ENCODE measurements at regions not wholly inside any gene's neighbourhood (a gene's known extent, or its start where the extent isn't known, plus 50 kb on each side); places are given as distances from the start of the nearest gene placed in this dataset.
"Not testable (repeated sequence)": the region's sequence is repeated elsewhere in the genome, so short reads cannot be mapped to it uniquely, and the experiment has no call there.

DNA sequence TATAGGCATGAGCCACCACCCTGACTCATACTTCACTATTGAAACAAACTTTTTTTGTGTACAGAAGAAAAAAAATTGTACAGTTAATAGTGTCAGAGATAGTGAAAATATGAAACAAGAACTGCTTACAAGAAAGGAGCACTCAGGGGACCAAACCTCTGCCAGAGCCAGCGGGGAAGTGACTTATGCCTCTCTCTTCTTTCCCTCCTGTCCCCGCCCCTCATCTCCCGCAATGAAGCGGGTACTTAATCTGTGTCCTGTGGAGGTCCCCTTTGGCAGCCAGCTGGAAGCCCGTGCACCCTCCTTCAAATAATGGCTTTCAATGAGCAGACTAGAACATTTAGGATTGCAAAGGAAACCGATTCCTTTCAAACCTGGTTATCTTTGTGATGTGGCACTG, 51.5 kb downstream of the PPIAL4A start:
- DNase-seq = not testable (repeated sequence)

DNA sequence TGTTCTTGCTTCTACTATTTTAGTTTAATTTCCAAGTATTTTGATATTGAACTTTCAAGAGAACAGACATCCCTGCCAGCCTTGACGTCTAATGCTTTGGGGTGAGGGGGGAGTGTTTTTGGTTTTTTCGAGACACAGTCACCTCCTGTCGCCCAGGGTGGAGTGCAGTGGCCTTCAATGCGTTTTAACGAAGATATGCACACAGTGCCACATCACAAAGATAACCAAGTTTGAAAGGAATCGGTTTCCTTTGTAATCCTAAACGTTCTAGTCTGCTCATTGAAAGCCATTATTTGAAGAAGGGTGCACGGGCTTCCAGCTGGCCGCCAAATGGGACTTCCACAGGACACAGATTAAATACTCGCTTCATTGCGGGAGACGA, 52.3 kb downstream of the PPIAL4A start:
- DNase-seq = not testable (repeated sequence)

DNA sequence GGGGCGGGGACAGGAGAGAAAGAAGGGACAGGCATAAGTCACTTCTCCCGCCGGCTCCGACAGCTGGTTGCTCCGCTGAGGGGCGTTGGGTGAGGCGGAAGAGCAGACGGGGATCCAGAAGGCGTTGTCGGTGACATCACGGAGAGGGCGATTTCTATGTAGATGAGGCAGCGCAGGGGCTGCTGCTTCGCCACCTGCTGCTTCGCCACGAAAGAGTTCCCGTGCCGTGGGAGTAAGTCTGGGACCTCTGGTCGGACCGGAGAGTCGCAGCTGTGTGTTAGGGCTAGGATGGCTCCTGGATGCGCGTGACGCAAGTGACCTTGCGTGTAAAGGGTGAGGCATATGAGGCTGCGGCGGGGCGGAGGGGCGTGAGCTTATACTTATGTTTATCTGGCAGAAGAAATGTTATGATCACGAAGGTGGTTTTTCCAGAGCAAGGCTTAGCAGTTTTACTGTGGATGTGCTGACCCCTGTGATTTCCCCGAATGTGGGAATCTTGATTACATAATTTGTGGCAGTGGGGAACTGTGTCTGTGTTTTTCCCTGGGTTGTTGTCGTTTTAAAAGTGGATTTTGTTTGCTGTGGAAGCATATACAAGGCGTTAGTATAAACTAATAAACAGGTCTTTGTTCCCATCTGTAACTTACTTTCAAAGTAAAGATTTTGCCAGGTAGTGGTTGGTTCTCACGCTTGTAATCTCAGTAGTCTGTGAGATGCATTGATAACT, 52.8 kb downstream of the PPIAL4A start:
- peak; percentile 91 for DNase-seq

DNA sequence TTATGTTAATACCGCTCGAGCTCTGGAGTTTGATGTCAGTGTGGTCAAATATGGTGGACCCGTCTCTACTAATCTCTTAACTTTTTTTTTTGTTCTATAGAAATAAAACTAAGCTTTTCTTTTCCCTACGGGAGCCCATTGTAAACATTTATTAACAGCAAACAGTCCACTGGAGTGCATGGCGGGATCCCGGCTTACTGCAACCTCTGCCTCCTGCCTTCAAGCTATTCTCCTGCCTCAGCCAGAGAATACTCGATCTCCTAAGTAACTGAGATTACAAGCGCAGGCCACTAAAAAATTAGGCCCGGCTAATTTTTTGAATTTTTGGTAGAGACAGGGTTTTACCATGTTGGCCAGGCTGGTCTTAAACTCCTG, 53.4 kb downstream of the PPIAL4A start:
- DNase-seq = not testable (repeated sequence)

DNA sequence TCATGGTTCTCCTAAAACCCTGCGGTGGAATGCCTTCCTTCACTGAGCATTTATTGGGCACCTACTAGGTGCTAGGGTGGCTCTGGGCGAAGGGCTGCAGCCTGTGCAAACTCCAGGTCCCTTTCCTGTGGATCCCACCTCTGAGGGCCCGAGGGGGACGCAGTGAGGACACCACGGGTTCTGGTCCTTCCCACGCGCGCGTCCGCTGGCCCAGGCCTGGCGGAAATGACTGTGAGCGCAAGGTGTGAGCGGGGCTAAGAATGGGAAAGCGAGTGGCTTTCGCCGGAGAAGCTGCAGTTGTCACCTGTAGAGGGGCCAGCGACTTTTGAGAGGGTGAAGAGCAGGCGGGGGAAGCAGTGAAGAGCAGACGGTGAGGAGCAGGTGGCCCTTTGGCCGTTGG, 55.1 kb downstream of the PPIAL4A start:
- not testable (repeated sequence) for DNase-seq

DNA sequence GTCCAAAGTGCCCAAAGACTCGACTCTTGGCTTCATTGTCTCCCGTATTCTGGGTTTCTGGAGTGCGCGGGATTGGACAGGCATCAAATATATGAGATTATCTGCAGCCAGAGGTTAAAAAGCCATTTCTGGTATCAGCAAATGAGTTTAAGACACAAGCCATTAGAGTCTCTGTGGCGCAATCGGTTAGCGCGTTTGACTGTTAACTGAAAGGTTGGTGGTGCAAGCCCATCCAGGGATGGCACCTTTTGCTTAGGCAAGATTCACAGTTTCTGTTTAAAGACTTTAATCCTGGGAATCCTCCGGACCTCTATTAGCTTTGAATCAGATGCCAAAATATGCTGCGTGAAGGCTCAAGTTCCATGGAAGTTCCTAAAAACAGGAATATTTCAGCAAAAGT, 55.6 kb downstream of the PPIAL4A start:
- DNase-seq = not testable (repeated sequence)

DNA sequence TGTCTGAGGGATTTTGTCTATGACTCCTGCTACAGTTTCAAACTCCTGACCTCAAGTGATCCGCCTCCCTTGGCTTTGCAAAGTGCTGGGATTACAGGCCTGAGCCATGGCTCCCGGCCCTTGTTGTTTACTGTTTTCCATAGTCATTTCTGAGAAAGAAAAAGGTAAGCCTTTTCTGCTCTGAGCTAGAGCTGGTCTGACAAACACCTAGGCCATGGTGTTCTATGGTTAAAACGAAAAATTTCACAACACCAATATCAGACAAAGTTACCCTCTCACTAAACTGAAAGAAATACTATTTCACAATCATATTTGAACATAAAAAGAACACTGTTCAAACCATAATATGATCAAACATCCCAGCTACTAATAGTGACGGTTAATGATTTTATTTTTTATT, 57.5 kb downstream of the PPIAL4A start:
- DNase-seq = not testable (repeated sequence)

DNA sequence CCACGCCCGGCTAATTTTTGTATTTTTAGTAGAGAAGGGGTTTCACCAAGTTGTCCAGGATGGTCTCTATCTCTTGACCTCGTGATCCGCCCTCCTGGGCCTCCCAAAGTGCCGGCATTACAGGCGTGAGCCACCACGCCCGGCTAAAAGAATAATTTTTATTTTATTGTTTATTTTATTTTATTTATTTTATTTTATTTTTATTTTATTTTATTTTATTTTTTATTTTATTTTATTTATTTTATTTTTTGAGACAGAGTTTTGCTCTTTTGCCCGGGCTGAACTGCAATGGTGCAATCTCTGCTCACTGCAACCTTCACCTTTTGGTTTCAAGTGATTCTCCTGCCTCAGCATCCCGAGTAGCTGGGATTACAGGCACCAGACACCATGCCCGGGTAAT, 60.2 kb downstream of the PPIAL4A start:
- DNase-seq = not testable (repeated sequence)

DNA sequence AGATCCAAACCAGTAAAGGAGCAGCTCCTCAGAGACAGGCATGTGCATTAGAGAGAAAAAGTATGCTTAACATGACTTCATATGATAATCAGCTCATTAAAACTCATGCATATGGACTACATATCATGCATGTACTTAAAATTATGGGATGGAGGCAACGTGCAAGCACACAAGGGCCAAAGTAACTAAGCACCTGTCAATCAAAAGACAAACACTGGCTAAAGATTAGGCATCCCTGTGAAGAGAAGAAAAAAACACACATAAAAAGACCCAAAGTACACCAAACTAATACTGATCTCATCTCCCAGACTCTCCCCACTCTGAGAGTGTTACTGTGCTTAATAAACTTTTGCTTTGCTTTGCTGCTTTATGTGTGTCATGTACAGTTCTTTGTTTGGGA, 61.1 kb downstream of the PPIAL4A start:
- DNase-seq = not testable (repeated sequence)

DNA sequence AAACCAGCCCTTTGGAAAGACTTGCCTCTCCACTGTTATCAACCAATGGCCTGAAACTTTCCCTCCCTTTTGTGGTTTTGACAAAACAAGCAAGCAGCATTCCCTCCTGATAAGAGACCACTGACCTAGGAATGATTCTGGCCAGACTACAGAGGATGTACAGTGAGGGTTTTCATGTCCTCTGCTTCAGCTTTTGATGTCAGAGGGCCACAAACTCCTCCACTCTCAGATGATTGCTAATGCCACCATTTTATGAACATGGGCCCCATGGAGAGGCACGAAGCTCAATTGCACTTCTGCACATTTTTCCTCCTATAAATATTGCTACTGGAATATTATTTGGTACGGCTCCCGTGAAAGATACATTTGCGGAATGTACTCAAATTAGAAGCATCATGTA, 61.5 kb downstream of the PPIAL4A start:
- not testable (repeated sequence) for DNase-seq

DNA sequence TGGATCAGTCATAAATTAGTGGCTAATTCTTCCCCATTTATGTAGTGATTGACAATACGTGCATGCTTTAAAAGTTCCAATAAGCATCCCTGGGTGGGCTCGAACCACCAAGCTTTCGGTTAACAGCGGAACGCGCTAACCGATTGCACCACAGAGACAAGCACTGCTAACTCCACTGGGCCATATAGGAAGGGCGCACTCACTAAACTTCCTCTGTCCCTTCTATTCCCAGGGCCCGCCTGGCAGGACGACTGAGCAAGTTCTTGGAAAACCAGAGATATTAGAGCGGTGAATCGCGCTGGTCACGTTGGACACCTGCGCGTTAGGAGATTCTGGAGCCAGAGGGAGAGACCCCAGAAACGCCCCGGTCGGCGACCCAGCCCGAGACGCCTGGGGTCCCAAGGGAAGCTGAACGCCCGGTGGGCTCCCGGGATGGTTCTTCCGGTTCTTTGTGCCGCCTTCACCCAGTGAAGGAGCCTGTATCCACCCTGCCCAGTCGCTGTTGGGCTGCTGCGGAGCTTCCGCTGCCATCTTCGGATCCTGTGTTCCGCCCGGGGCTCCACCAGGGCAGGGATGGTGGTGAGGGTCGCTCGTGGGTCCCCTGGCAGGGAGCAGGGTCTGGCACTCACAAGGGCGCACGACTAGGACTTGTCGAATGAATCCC, 62.8 kb downstream of the PPIAL4A start:
- not testable (repeated sequence) for DNase-seq

DNA sequence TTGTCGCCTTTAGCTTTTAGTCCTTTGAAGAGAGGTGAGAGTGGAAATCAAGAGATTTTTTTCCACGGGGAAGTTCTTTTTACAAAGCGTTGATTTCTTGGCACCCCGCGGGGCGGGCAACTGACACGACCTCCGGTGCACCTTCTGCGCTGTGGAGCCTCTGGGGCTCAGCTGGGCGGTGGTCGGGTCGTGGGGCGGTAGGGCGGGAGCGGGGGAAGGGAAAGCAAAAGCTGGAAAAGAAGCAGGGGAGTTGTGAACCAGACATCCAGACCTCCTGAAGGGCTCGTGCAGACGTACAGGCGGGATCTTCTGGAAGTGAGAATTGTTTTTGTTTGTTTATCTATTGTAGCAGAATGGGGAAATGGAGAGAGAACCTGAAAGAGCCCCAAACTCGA, 63.3 kb downstream of the PPIAL4A start:
- not testable (repeated sequence) for DNase-seq

DNA sequence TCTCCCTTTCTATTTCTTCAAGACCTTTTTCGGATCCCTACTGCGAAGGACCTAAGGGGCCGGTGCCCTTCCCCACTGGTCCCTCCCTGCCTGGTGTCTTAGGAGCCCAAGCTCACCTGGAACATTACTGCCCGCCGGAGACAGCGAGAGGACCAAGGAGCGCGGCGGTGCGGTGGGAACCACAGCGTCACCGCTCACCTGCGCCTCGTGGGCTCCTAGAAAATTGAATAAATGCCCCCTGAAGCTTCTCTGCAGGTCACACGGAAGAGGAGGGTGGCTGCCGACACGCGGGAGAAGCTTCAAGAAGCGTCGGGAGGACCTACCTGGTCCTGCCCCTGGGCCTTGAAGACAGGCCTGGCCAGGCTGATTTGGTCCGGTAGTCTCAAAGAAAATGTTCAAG, 65.2 kb downstream of the PPIAL4A start:
- DNase-seq = no peak

DNA sequence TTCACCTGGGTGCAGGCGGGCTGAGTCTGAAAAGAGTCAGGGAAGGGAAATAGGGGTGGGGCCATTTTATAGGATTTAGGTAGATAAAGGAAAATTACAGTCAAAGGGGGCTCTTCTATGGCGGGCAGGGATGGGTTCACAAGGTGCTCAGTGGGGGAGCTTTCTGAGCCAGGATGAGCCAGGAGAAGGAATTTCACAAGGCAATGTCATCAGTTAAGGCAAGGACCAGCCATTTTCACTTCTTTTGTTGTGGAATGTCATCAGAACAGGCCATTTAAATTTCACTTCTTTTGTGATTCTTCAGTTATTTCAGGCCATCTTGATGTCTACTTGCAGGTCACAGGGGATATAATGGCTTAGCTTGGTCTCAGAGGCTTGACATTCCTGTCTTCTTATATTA, 66.4 kb downstream of the PPIAL4A start:
- DNase-seq = not testable (repeated sequence)

DNA sequence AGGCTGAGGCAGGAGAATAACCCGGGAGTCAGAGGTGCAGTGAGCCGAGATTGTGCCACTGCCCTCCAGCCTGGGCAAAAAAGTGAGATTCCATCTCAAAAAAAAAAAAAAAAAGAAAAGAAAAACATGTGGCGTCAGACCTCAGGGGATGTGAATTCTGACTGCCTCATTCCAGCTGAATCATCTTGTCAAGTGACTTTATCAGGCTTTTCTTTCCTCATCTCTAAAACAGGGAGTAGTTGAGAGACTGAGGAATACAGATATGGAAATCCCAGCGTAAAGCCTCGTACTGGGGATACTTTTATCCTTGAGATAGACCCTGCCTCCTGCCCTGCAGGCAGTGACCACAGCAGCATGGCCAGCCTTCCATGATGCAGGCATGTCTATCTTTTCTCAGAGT, 76.4 kb downstream of the PPIAL4A start:
- not testable (repeated sequence) for DNase-seq

DNA sequence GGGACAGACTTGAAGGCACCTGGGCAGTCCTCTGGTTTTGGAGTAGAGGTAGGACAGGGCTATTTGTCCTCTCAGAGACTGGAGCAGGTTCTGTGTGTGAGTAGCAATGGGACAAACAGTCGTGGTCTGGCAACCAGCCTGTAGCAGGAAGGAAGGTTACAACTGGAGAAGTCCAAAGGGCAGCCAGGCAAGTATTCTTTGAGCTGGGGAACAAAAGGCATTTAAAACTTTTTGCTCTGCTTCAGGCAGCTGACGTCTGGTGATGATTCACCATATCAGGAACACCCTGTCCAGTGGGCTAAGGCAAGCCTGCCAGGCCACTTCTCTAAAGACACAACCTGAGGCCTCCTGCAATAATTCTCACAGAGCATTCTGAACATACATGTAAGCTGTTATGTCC, 83.3 kb downstream of the PPIAL4A start:
- DNase-seq = peak; percentile 38

DNA sequence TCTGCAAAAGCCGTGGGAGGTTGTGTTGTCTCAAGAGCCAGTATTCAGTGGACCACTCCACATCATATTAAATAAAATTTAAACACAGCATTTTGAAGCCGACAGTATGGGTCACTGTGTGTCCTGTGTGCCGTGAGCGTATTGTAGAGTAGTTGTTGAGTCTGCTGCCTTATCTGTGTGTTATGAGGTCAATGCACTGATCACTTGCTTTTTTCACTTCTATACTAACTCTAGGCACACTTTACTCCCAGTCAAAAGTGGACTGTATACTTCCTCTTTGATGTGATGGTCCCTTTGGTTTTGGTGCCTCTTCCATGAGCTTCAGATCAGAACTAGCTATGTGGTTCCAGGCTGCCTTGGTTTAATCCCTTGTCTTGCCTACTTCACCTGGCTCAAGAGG, 84.3 kb downstream of the PPIAL4A start:
- DNase-seq = not testable (repeated sequence)

DNA sequence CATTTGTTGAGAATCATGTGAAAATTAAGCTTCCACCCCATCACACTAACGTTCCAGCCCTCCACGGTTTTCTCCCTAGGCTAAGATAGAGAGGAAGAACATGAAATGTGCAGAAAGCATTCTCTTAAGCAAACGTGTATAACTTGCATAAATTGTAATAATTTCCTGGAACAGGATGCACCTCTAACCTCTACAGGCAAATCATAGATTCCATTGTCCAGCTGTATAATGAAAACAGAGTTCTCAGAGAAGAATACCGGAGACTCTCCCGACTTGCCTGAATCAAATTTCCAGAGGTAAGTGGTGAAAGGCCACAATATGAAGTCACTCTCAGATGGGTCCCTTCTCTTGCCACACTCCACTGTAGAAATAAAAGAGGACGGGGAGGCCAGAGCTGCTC, 87.7 kb downstream of the PPIAL4A start:
- DNase-seq = not testable (repeated sequence)

DNA sequence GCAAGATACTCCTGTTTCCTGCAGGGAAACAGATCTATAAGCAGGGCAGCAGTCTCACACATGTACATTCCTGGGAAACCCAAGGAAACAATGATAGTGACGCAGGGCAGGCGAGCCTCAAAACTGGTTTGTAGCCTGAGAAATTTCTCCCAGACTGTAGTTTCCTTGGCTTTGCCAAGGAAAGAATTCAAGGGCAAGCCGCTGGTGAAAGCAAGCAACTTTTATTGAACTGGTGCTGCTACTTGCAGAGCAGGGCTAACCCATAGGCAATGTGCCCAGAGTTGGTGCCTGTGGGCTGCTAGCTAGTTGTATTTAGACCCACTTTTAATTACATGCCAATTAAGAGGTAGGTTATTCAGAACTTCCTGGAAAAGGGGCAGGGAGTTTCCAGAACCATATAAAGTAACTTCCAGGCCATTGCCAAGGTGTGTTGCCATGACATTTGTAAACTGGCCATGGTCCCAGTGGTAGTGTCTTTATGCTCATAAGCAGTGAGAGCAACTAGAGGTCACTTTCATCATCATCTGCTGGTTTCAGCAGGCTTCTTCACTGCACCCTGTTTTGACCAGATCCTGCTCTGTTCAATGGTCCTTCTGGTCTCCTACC, 92.0 kb downstream of the PPIAL4A start:
- DNase-seq = not testable (repeated sequence)

DNA sequence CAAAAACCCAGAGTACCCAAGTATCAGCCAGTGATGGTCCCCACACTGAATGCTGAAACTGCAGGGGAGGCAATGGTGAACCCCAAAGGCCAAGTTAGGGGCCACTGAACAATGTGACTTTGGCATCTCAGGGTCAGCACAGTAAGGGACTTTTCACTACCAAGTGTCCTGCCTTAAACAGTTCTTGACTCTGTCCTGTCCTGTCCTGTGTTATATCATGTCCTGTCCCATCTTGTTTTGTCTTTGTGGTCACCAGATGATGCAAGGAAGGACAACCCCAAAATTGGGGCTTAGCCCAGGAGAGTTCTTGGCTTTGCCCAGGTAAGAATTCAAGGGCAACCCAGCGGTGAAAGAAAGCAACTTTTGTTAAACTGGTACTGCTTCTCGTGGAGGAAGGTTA, 105.0 kb downstream of the PPIAL4A start:
- not testable (repeated sequence) for DNase-seq

DNA sequence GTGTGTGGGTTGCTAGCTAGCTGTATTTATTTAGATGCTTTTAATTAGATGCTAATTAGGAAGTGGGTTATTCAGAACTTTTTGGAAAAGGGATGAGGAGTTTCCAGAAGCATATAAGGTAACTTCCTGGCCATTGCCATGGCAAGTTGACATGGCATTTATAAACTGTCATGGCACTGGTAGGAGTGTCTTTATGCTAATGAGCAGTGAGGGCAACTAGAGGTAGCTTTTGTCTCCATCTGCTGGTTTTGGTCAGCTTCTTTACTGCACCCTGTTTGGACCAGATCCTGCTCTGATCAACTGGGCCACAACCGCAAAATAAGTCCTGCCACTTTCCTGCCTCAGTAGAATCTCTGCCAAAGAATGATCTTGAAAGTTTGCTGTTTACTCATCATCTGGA, 105.5 kb downstream of the PPIAL4A start:
- DNase-seq = not testable (repeated sequence)

DNA sequence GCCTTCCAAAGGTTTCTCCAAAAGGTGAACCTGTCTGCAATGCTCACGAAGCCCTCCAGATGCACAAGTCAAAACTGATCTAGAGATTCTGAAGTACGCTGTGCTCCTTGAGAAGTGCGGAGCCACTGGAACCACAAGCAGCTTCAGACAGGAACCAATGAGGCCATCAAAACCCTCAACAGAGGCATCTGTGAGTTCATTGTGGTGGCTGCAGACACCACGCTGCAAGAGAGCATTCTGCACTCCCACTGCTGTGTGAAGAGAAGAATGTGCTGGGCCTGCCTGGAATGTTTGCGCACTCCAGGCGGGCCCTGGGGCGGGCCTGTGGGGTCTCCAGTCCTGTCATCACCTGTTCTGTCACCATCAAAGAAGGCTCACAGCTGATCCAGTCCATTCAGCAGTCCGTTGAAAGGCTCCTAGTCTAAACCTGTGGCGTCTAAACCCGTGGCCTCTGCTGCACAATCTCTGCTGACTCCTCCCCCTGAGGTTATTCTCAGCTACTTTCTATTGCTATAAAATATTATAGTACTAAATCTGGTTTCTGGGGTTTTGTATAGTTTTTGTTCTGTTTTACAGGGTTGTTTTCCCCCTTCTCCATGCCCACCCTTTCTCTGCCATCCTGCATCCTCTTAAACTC, 111.6 kb downstream of the PPIAL4A start:
- DNase-seq = not testable (repeated sequence)

DNA sequence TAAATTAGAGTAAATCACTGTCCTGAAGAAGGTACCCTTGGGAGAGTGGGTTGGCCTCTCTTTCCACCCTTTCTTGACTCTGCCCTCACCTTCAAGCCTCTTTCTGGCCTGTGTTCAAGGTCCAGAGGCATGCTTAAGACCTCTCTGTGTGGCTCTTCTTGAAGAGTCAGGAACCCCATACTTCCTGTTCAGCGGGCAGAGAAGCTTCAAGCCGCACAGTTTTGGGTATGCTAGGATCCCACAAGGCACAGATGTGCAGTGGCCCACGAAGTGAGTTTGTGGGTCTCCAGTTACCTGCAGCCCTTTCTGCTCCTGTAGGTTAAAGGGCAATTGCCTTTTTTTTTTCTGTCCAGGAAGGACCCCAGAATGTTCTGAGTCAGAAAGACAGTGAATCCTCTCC, 113.7 kb downstream of the PPIAL4A start:
- DNase-seq = not testable (repeated sequence)

DNA sequence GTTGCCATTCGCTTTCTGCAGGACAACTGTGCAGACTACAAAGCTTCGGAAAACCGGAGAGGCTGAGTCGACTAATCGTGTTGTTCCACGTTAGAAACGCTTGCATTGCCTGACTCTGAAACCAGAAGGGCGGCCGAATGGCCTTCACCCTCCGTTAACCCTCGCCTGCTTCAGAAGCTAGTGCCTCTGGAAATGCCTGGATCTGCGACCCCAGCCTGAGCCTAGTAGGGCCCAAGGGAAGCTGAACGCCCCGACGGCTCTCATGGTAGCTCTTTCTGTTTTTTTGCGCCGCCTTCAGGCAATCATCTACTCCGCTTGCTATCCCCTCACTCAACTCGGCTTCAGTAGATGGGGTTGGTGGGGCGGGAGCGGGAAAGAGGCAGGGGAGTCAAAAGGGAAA, 117.3 kb downstream of the PPIAL4A start:
- DNase-seq = not testable (repeated sequence)
